ENCODE measurements at regions not wholly inside any gene's neighbourhood (a gene's known extent, or its start where the extent isn't known, plus 50 kb on each side); places are given as distances from the start of the nearest gene placed in this dataset.
A peak's percentile ranks its signal among the peaks of the same experiment; 100 is the strongest.

- Histone ChIP-seq H2BK12ac (ENCODE audit: low read depth, low read length) (no peak overlapping the region), H3K23ac (ENCODE audit: insufficient read length) (no peak overlapping the region), H2BK120ac (replicated peaks; ENCODE audit: low read depth, low read length) (no peak overlapping the region), H2BK20ac (ENCODE audit: low read length) (no peak overlapping the region), H4K5ac (ENCODE audit: insufficient read length, low read depth, low read length) (no peak overlapping the region), H3K4me1 (replicated peaks in 1 of 4; ENCODE audit: control insufficient read depth in 3 of 4, insufficient read depth in 4 of 4, low read length in 3 of 4) (no peaks in the 10 kb centered on the region), H2BK5ac (ENCODE audit: low read depth, low read length) (no peak overlapping the region), H3K79me1 (ENCODE audit: low read depth, low read length) (no peaks in the 10 kb centered on the region), H2AK5ac (ENCODE audit: low read depth, low read length) (no peak overlapping the region), H3K4me2 (ENCODE audit: insufficient read depth in 1 of 2, low read depth in 2 of 2, low read length in 2 of 2) (no peak overlapping the region), H3K9me3 (ENCODE audit: insufficient read depth in 2 of 2, low read depth in 1 of 2, low read length in 1 of 2) (no peaks in the 10 kb centered on the region), H2AFZ (ENCODE audit: low read length) (no peak overlapping the region), H3K14ac (ENCODE audit: insufficient read length) (no peak overlapping the region), H3K27ac (ENCODE audit: low read depth, low read length) (no peak overlapping the region), H3K9ac (replicated peaks in 1 of 4; ENCODE audit: extremely low read depth in 1 of 4, low read depth in 3 of 4, low read length in 3 of 4) (no peak overlapping the region), H3K18ac (ENCODE audit: extremely low read depth, low read length) (no peak overlapping the region), H3K4ac (replicated peaks; ENCODE audit: insufficient read length, low read depth, low read length) (no peak overlapping the region), H4K8ac (ENCODE audit: extremely low read depth, insufficient read depth, low read length) (no peak overlapping the region), H3K4me3 (ENCODE audit: extremely low read depth in 1 of 4, insufficient read depth in 2 of 4, low read depth in 3 of 4, low read length in 4 of 4) (no peak overlapping the region), H3K79me2 (ENCODE audit: control insufficient read depth in 1 of 2, insufficient read depth in 2 of 2, low read length in 2 of 2) (no peaks in the 10 kb centered on the region), H3K36me3 (ENCODE audit: control insufficient read depth in 2 of 4, insufficient read depth in 4 of 4, low read length in 3 of 4) (no peaks in the 10 kb centered on the region), H4K91ac (replicated peaks; ENCODE audit: insufficient read length, low read length) (no peak overlapping the region), H3K56ac (replicated peaks; ENCODE audit: insufficient read length, low read depth, low read length) (no peak overlapping the region), H3K27me3 (replicated peaks in 1 of 4; ENCODE audit: control insufficient read depth in 3 of 4, extremely low read depth in 1 of 4, insufficient read depth in 3 of 4, low read length in 3 of 4) (no peaks in the 10 kb centered on the region), H3K23me2 (ENCODE audit: low read depth, low read length) (no peaks in the 10 kb centered on the region), H2BK15ac (ENCODE audit: low read length) (no peak overlapping the region), H4K20me1 (replicated peaks in 1 of 2; ENCODE audit: control insufficient read depth in 1 of 2, insufficient read depth in 2 of 2, low read length in 2 of 2) (no peaks in the 10 kb centered on the region)
- WGBS, 2 experiments (ENCODE audit: extremely low coverage in 1 of 2, insufficient coverage in 1 of 2, insufficient read length in 1 of 2, insufficient replicate concordance in 2 of 2, low coverage in 1 of 2, low lambda C conversion rate in 2 of 2, missing lambda C conversion rate in 1 of 2) = 78% methylated on average over 4 of the region's 4 CpGs; no CpG with 5 or more reads in 1 of the 2 experiments
- FAIRE-seq (no peak), DNase-seq (ENCODE audit: low read depth in 1 of 2, low spot score in 2 of 2) (no peak)
- ChIA-PET CTCF (ENCODE audit: partially characterized antibody) (interaction anchor here (0.6 to 3.8 kb wide), 20 partner anchors 8 to 911 kb away, joined by 3 to 17 read pairs (median 3); no protein-coding TSS in a partner anchor), POLR2A (ENCODE audit: partially characterized antibody) (interaction anchor here (0.5 kb wide), 1 partner anchor 162 kb away, joined by 3 read pairs; no protein-coding TSS in a partner anchor)
- TF ChIP-seq HDAC2 (IDR thresholded peaks at IDR 0.05; ENCODE audit: borderline replicate concordance in 1 of 2, low read depth in 2 of 2, low read length in 2 of 2) (no peak), TEAD4 (IDR thresholded peaks at IDR 0.05; ENCODE audit: low read depth, low read length) (no peak), ATF2 (IDR thresholded peaks at IDR 0.05; ENCODE audit: low read length) (no peak), EZH2 (IDR thresholded peaks at IDR 0.05; ENCODE audit: low read depth, low read length, severe bottlenecking) (no peak), CTCF (IDR thresholded peaks at IDR 0.05; ENCODE audit: control extremely low read depth in 1 of 3, insufficient read depth in 1 of 3, low read depth in 1 of 3, low read length in 3 of 3) (peak in 1 of 3 experiments; percentile 13; a peak in 2 of 4 replicates), CBX5 (IDR thresholded peaks at IDR 0.05; ENCODE audit: low read depth, low read length) (no peak), BRCA1 (IDR thresholded peaks at IDR 0.05; ENCODE audit: low read depth, low read length) (no peak), RAD21 (IDR thresholded peaks at IDR 0.05 in 1 of 2, conservative IDR thresholded peaks at IDR 0.05 in 1 of 2; ENCODE audit: low read depth in 2 of 2, low read length in 2 of 2) (peak; percentile 38 to 55)
These were observed 140.6 kb upstream of the TLE4 start for GRCh38 chr9:79431019-79431679.
